HG02884 (cell line): ENCODE measurements at regions not wholly inside any gene's neighbourhood (a gene's known extent, or its start where the extent isn't known, plus 50 kb on each side); places are given as distances from the start of the nearest gene placed in this dataset.

ENCODE experiments used
- ATAC-seq: cut with Tn5 transposase; IDR thresholded peaks from one replicate; pipeline ENCODE4 v1.9.1; 2021; ENCODE audit warnings: mild to moderate bottlenecking, moderate library complexity; ENCODE audit not compliant: unreplicated experiment

- peak; percentile 94 for ATAC-seq
Observed at GRCh38 chr4:56757821-56758411, 63.6 kb downstream of the SPINK2 start.

GRCh38 chr4:56757261-56757746 is 64.2 kb downstream of the SPINK2 start:
- ATAC-seq, result peak; percentile 38

GRCh38 chr4:56755901-56756300 is 65.6 kb downstream of the SPINK2 start:
- ATAC-seq, result no peak

- ATAC-seq, result no peak
Observed at GRCh38 chr4:56752985-56753384, 68.5 kb downstream of the SPINK2 start.

- ATAC-seq, result no peak
Observed at GRCh38 chr4:56750231-56750630, 69.1 kb upstream of the HOPX start.

- no peak for ATAC-seq
Observed at GRCh38 chr4:56748271-56748670, 67.2 kb upstream of the HOPX start.

GRCh38 chr4:56746639-56747038 is 65.5 kb upstream of the HOPX start:
- ATAC-seq, result no peak

GRCh38 chr4:56745042-56745441 is 63.9 kb upstream of the HOPX start:
- ATAC-seq, result no peak

- no peak for ATAC-seq
Observed at GRCh38 chr4:56744030-56744429, 62.9 kb upstream of the HOPX start.

- no peak for ATAC-seq
Observed at GRCh38 chr4:56743550-56743949, 62.5 kb upstream of the HOPX start.

- ATAC-seq, result no peak
Observed at GRCh38 chr4:56742080-56742871, 61.2 kb upstream of the HOPX start.

GRCh38 chr4:56741595-56741994 is 60.5 kb upstream of the HOPX start:
- no peak for ATAC-seq

GRCh38 chr4:56739066-56739777 is 58.1 kb upstream of the HOPX start:
- no peak for ATAC-seq

- ATAC-seq, result no peak
Observed at GRCh38 chr4:56737666-56738065, 56.6 kb upstream of the HOPX start.

GRCh38 chr4:56733352-56733751 is 52.3 kb upstream of the HOPX start:
- no peak for ATAC-seq

GRCh38 chr4:56732301-56732700 is 51.2 kb upstream of the HOPX start:
- ATAC-seq, result no peak

- no peak for ATAC-seq
Observed at GRCh38 chr4:56731857-56732256, 50.8 kb upstream of the HOPX start.
